HG02642 (cell line): ENCODE measurements at regions not wholly inside any gene's neighbourhood (a gene's known extent, or its start where the extent isn't known, plus 50 kb on each side); places are given as distances from the start of the nearest gene placed in this dataset.

Source experiments
- ATAC-seq: cut with Tn5 transposase; IDR thresholded peaks from one replicate; pipeline ENCODE4 v1.9.1; 2021; ENCODE audit warnings: mild to moderate bottlenecking; ENCODE audit not compliant: unreplicated experiment, poor library complexity

GRCh38 chr11:116180806-116181600 lies 591.8 kb downstream of the BUD13 start:
- ATAC-seq: no peak

GRCh38 chr11:116179401-116179800 lies 593.4 kb downstream of the BUD13 start:
- no peak for ATAC-seq

GRCh38 chr11:116177521-116178210 lies 595.1 kb downstream of the BUD13 start:
- no peak for ATAC-seq

GRCh38 chr11:116176484-116177005 lies 596.2 kb downstream of the BUD13 start:
- no peak for ATAC-seq

- no peak for ATAC-seq
Observed at GRCh38 chr11:116175707-116176106, 597.1 kb downstream of the BUD13 start.

- ATAC-seq: no peak
Observed at GRCh38 chr11:116173941-116174911, 598.6 kb downstream of the BUD13 start.

GRCh38 chr11:116173506-116173905 lies 599.3 kb downstream of the BUD13 start:
- ATAC-seq: no peak

GRCh38 chr11:116172851-116173250 lies 599.9 kb downstream of the BUD13 start:
- no peak for ATAC-seq

- no peak for ATAC-seq
Observed at GRCh38 chr11:116172156-116172555, 600.6 kb downstream of the BUD13 start.

- ATAC-seq: no peak
Observed at GRCh38 chr11:116171271-116172140, 601.3 kb downstream of the BUD13 start.

- ATAC-seq: no peak
Observed at GRCh38 chr11:116170526-116171120, 602.2 kb downstream of the BUD13 start.

- no peak for ATAC-seq
Observed at GRCh38 chr11:116169776-116170175, 603.0 kb downstream of the BUD13 start.

- no peak for ATAC-seq
Observed at GRCh38 chr11:116168459-116168787, 604.4 kb downstream of the BUD13 start.

GRCh38 chr11:116167706-116168458 lies 604.9 kb downstream of the BUD13 start:
- ATAC-seq: no peak

- ATAC-seq: no peak
Observed at GRCh38 chr11:116166573-116167465, 606.0 kb downstream of the BUD13 start.

- no peak for ATAC-seq
Observed at GRCh38 chr11:116164843-116165242, 607.9 kb downstream of the BUD13 start.

GRCh38 chr11:116162886-116163230 lies 609.9 kb downstream of the BUD13 start:
- no peak for ATAC-seq
